ENCODE measurements at regions not wholly inside any gene's neighbourhood (a gene's known extent, or its start where the extent isn't known, plus 50 kb on each side); places are given as distances from the start of the nearest gene placed in this dataset.
"Not testable (repeated sequence)": the region's sequence is repeated elsewhere in the genome, so short reads cannot be mapped to it uniquely, and the experiment has no call there.

- TF ChIP-seq CTCF (conservative IDR thresholded peaks at IDR 0.05; ENCODE audit: low read length) (no peak), EZH2phosphoT487 (IDR thresholded peaks at IDR 0.05; ENCODE audit: borderline replicate concordance) (no peak)
- Histone ChIP-seq H3F3A (ENCODE audit: low read depth) (no peaks in the 10 kb centered on the region), H3K4me1 (ENCODE audit: insufficient read depth, low read length, poor library complexity, severe bottlenecking) (no peaks in the 10 kb centered on the region), H4K20me1 (ENCODE audit: insufficient read depth, low read length, poor library complexity, severe bottlenecking) (no peaks in the 10 kb centered on the region), H3K4me2 (ENCODE audit: low read depth, low read length, poor library complexity, severe bottlenecking) (no peak overlapping the region), H3K36me3 (ENCODE audit: insufficient read depth, low read length) (no peaks in the 10 kb centered on the region), H3K9me2 (replicated peaks; ENCODE audit: low read depth, low read length) (no peaks in the 10 kb centered on the region), H3K9me3 (ENCODE audit: insufficient read depth, low read depth, low read length) (no peaks in the 10 kb centered on the region), H2AFZ (ENCODE audit: low read length) (no peak overlapping the region), H3K27me3 (ENCODE audit: insufficient read depth, low read length, poor library complexity, severe bottlenecking) (no peaks in the 10 kb centered on the region), H3K9ac (ENCODE audit: low read depth, low read length, poor library complexity, severe bottlenecking) (no peak overlapping the region), H3K79me2 (ENCODE audit: insufficient read depth, low read length) (no peaks in the 10 kb centered on the region), H3K4me3 (ENCODE audit: low read length, poor library complexity, severe bottlenecking) (no peak overlapping the region)
Measured at GRCh38 chr6:97977084-97977483, 694.1 kb upstream of the MMS22L start.

GRCh38 chr6:97978855-97979271 lies 695.8 kb upstream of the MMS22L start:
- H3K9me3 ChIP-seq (ENCODE audit: insufficient read depth, low read depth, low read length): no peaks in the 10 kb centered on the region
- no peaks in the 10 kb centered on the region for H3K36me3 ChIP-seq (ENCODE audit: insufficient read depth, low read length)
- H3K9ac ChIP-seq (ENCODE audit: low read depth, low read length, poor library complexity, severe bottlenecking): no peak overlapping the region
- H4K20me1 ChIP-seq (ENCODE audit: insufficient read depth, low read length, poor library complexity, severe bottlenecking): no peaks in the 10 kb centered on the region
- H3K27me3 ChIP-seq (ENCODE audit: insufficient read depth, low read length, poor library complexity, severe bottlenecking): no peaks in the 10 kb centered on the region
- no peak overlapping the region for H3K4me2 ChIP-seq (ENCODE audit: low read depth, low read length, poor library complexity, severe bottlenecking)
- H3K79me2 ChIP-seq (ENCODE audit: insufficient read depth, low read length): no peaks in the 10 kb centered on the region
- no peaks in the 10 kb centered on the region for H3K9me2 ChIP-seq (replicated peaks; ENCODE audit: low read depth, low read length)
- no peaks in the 10 kb centered on the region for H3K4me1 ChIP-seq (ENCODE audit: insufficient read depth, low read length, poor library complexity, severe bottlenecking)
- no peaks in the 10 kb centered on the region for H3F3A ChIP-seq (ENCODE audit: low read depth)
- no peak for TF ChIP-seq CTCF (conservative IDR thresholded peaks at IDR 0.05; ENCODE audit: low read length)
- no peak for TF ChIP-seq EZH2phosphoT487 (IDR thresholded peaks at IDR 0.05; ENCODE audit: borderline replicate concordance)
- no peak overlapping the region for H2AFZ ChIP-seq (ENCODE audit: low read length)
- no peak overlapping the region for H3K4me3 ChIP-seq (ENCODE audit: low read length, poor library complexity, severe bottlenecking)

- not testable (repeated sequence) for H3K4me2 ChIP-seq (ENCODE audit: low read depth, low read length, poor library complexity, severe bottlenecking); H3K9me3 ChIP-seq (ENCODE audit: insufficient read depth, low read depth, low read length); H3F3A ChIP-seq (ENCODE audit: low read depth); H3K9me2 ChIP-seq (replicated peaks; ENCODE audit: low read depth, low read length); H3K36me3 ChIP-seq (ENCODE audit: insufficient read depth, low read length); H3K4me1 ChIP-seq (ENCODE audit: insufficient read depth, low read length, poor library complexity, severe bottlenecking); H3K4me3 ChIP-seq (ENCODE audit: low read length, poor library complexity, severe bottlenecking); H4K20me1 ChIP-seq (ENCODE audit: insufficient read depth, low read length, poor library complexity, severe bottlenecking); H3K27me3 ChIP-seq (ENCODE audit: insufficient read depth, low read length, poor library complexity, severe bottlenecking); H2AFZ ChIP-seq (ENCODE audit: low read length); H3K79me2 ChIP-seq (ENCODE audit: insufficient read depth, low read length); H3K9ac ChIP-seq (ENCODE audit: low read depth, low read length, poor library complexity, severe bottlenecking)
Measured at GRCh38 chr6:97979285-97979684, 696.3 kb upstream of the MMS22L start.

- no peaks in the 10 kb centered on the region for H3K4me1 ChIP-seq (ENCODE audit: insufficient read depth, low read length, poor library complexity, severe bottlenecking)
- H3K79me2 ChIP-seq (ENCODE audit: insufficient read depth, low read length): no peaks in the 10 kb centered on the region
- no peaks in the 10 kb centered on the region for H4K20me1 ChIP-seq (ENCODE audit: insufficient read depth, low read length, poor library complexity, severe bottlenecking)
- H3K4me3 ChIP-seq (ENCODE audit: low read length, poor library complexity, severe bottlenecking): no peak overlapping the region
- TF ChIP-seq CTCF (conservative IDR thresholded peaks at IDR 0.05; ENCODE audit: low read length) (no peak), EZH2phosphoT487 (IDR thresholded peaks at IDR 0.05; ENCODE audit: borderline replicate concordance) (no peak)
- H3K4me2 ChIP-seq (ENCODE audit: low read depth, low read length, poor library complexity, severe bottlenecking): no peak overlapping the region
- H3K36me3 ChIP-seq (ENCODE audit: insufficient read depth, low read length): no peaks in the 10 kb centered on the region
- no peaks in the 10 kb centered on the region for H3F3A ChIP-seq (ENCODE audit: low read depth)
- H2AFZ ChIP-seq (ENCODE audit: low read length): no peak overlapping the region
- H3K27me3 ChIP-seq (ENCODE audit: insufficient read depth, low read length, poor library complexity, severe bottlenecking): no peaks in the 10 kb centered on the region
- no peaks in the 10 kb centered on the region for H3K9me2 ChIP-seq (replicated peaks; ENCODE audit: low read depth, low read length)
- no peak overlapping the region for H3K9ac ChIP-seq (ENCODE audit: low read depth, low read length, poor library complexity, severe bottlenecking)
- no peaks in the 10 kb centered on the region for H3K9me3 ChIP-seq (ENCODE audit: insufficient read depth, low read depth, low read length)
Measured at GRCh38 chr6:97989451-97989850, 706.4 kb upstream of the MMS22L start.
